ENCODE measurements at regions not wholly inside any gene's neighbourhood (a gene's known extent, or its start where the extent isn't known, plus 50 kb on each side); places are given as distances from the start of the nearest gene placed in this dataset.

DNA sequence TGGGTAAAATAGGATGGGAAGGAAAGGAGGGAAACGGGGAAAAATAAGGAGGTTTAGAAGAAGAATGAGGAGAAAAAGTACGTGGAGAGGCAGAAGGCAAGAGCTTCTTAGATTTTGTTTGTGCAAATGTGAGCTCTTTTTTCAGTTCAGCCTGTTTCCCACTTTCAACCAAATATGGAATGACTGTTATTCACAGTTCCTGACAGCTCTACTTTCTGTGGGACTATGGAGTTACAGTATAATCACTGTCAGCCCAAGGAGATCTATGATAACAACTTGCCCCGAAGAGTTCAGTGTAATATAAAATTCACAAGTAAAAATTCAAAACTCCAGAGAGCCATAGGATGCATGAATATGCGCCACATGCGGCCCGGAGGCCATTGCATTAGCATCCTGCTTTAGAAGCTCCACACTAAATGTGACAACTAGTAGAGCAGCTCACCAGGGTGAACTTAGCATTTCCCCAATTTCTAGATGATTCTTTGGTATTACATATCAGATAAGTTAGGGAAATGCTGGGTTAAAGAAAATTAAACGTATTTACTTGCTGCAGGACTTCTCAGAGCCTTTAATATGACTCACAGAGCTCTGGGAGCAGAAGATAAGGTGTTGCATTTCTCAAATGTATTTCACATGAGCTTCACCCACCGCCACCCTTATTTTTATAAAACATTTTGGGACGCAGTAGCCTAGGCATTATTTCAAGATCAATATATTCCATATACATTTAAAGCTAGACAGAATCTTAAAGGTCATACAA lies 234.6 kb downstream of the EBLN2 start (continued):
- TF ChIP-seq, protein P1, sequence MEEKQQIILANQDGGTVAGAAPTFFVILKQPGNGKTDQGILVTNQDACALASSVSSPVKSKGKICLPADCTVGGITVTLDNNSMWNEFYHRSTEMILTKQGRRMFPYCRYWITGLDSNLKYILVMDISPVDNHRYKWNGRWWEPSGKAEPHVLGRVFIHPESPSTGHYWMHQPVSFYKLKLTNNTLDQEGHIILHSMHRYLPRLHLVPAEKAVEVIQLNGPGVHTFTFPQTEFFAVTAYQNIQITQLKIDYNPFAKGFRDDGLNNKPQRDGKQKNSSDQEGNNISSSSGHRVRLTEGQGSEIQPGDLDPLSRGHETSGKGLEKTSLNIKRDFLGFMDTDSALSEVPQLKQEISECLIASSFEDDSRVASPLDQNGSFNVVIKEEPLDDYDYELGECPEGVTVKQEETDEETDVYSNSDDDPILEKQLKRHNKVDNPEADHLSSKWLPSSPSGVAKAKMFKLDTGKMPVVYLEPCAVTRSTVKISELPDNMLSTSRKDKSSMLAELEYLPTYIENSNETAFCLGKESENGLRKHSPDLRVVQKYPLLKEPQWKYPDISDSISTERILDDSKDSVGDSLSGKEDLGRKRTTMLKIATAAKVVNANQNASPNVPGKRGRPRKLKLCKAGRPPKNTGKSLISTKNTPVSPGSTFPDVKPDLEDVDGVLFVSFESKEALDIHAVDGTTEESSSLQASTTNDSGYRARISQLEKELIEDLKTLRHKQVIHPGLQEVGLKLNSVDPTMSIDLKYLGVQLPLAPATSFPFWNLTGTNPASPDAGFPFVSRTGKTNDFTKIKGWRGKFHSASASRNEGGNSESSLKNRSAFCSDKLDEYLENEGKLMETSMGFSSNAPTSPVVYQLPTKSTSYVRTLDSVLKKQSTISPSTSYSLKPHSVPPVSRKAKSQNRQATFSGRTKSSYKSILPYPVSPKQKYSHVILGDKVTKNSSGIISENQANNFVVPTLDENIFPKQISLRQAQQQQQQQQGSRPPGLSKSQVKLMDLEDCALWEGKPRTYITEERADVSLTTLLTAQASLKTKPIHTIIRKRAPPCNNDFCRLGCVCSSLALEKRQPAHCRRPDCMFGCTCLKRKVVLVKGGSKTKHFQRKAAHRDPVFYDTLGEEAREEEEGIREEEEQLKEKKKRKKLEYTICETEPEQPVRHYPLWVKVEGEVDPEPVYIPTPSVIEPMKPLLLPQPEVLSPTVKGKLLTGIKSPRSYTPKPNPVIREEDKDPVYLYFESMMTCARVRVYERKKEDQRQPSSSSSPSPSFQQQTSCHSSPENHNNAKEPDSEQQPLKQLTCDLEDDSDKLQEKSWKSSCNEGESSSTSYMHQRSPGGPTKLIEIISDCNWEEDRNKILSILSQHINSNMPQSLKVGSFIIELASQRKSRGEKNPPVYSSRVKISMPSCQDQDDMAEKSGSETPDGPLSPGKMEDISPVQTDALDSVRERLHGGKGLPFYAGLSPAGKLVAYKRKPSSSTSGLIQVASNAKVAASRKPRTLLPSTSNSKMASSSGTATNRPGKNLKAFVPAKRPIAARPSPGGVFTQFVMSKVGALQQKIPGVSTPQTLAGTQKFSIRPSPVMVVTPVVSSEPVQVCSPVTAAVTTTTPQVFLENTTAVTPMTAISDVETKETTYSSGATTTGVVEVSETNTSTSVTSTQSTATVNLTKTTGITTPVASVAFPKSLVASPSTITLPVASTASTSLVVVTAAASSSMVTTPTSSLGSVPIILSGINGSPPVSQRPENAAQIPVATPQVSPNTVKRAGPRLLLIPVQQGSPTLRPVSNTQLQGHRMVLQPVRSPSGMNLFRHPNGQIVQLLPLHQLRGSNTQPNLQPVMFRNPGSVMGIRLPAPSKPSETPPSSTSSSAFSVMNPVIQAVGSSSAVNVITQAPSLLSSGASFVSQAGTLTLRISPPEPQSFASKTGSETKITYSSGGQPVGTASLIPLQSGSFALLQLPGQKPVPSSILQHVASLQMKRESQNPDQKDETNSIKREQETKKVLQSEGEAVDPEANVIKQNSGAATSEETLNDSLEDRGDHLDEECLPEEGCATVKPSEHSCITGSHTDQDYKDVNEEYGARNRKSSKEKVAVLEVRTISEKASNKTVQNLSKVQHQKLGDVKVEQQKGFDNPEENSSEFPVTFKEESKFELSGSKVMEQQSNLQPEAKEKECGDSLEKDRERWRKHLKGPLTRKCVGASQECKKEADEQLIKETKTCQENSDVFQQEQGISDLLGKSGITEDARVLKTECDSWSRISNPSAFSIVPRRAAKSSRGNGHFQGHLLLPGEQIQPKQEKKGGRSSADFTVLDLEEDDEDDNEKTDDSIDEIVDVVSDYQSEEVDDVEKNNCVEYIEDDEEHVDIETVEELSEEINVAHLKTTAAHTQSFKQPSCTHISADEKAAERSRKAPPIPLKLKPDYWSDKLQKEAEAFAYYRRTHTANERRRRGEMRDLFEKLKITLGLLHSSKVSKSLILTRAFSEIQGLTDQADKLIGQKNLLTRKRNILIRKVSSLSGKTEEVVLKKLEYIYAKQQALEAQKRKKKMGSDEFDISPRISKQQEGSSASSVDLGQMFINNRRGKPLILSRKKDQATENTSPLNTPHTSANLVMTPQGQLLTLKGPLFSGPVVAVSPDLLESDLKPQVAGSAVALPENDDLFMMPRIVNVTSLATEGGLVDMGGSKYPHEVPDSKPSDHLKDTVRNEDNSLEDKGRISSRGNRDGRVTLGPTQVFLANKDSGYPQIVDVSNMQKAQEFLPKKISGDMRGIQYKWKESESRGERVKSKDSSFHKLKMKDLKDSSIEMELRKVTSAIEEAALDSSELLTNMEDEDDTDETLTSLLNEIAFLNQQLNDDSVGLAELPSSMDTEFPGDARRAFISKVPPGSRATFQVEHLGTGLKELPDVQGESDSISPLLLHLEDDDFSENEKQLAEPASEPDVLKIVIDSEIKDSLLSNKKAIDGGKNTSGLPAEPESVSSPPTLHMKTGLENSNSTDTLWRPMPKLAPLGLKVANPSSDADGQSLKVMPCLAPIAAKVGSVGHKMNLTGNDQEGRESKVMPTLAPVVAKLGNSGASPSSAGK (IDR thresholded peaks at IDR 0.05), result no peak

Data from K562 (cell line).